CD4-positive, alpha-beta T cell treated with Interleukin-1 beta for 1 hour (primary cell): ENCODE measurements at regions not wholly inside any gene's neighbourhood (a gene's known extent, or its start where the extent isn't known, plus 50 kb on each side); places are given as distances from the start of the nearest gene placed in this dataset.

Source experiments
- DNase-seq, 2 donors: peaks; one replicate each; pipeline ENCODE4 v3.0.0-alpha.2; 2020 to 2022

GRCh38 chr1:83813576-83813975 lies 185.4 kb downstream of the TTLL7 start:
- no peak for DNase-seq

- no peak for DNase-seq
Observed at GRCh38 chr1:83810144-83810543, 188.8 kb downstream of the TTLL7 start.

GRCh38 chr1:83808536-83808935 lies 190.4 kb downstream of the TTLL7 start:
- no peak for DNase-seq

- no peak for DNase-seq
Observed at GRCh38 chr1:83807821-83808220, 191.1 kb downstream of the TTLL7 start.

- DNase-seq, result no peak
Observed at GRCh38 chr1:83807231-83807630, 191.7 kb downstream of the TTLL7 start.

GRCh38 chr1:83805921-83806320 lies 193.0 kb downstream of the TTLL7 start:
- no peak for DNase-seq

GRCh38 chr1:83802460-83803152 lies 196.3 kb downstream of the TTLL7 start:
- DNase-seq, result no peak

- DNase-seq, result no peak
Observed at GRCh38 chr1:83802023-83802422, 196.9 kb downstream of the TTLL7 start.

- DNase-seq, result no peak
Observed at GRCh38 chr1:83800066-83800465, 198.9 kb downstream of the TTLL7 start.

GRCh38 chr1:83799594-83799993 lies 199.3 kb downstream of the TTLL7 start:
- DNase-seq, result no peak

GRCh38 chr1:83798965-83799364 lies 200.0 kb downstream of the TTLL7 start:
- DNase-seq, result no peak

- no peak for DNase-seq
Observed at GRCh38 chr1:83796409-83796808, 202.5 kb downstream of the TTLL7 start.

GRCh38 chr1:83794384-83794783 lies 204.5 kb downstream of the TTLL7 start:
- DNase-seq, result no peak

- DNase-seq, result no peak
Observed at GRCh38 chr1:83791821-83792437, 207.0 kb downstream of the TTLL7 start.

- DNase-seq, result no peak
Observed at GRCh38 chr1:83790446-83790845, 208.5 kb downstream of the TTLL7 start.

- no peak for DNase-seq
Observed at GRCh38 chr1:83787246-83787998, 211.5 kb downstream of the TTLL7 start.

- DNase-seq, result no peak
Observed at GRCh38 chr1:83781667-83782066, 217.3 kb downstream of the TTLL7 start.

- no peak for DNase-seq
Observed at GRCh38 chr1:83779565-83779964, 219.4 kb downstream of the TTLL7 start.

- DNase-seq, result no peak
Observed at GRCh38 chr1:83777758-83778101, 221.2 kb downstream of the TTLL7 start.

GRCh38 chr1:83776913-83777757 lies 221.8 kb downstream of the TTLL7 start:
- no peak for DNase-seq

- DNase-seq, result no peak
Observed at GRCh38 chr1:83775977-83776603, 222.8 kb downstream of the TTLL7 start.

GRCh38 chr1:83773059-83773458 lies 225.9 kb downstream of the TTLL7 start:
- DNase-seq, result no peak

GRCh38 chr1:83770319-83770661 lies 228.6 kb downstream of the TTLL7 start:
- DNase-seq, result no peak
